CD8-positive, alpha-beta memory T cell (primary cell): ENCODE measurements at regions not wholly inside any gene's neighbourhood (a gene's known extent, or its start where the extent isn't known, plus 50 kb on each side); places are given as distances from the start of the nearest gene placed in this dataset.
"Not testable (repeated sequence)": the region's sequence is repeated elsewhere in the genome, so short reads cannot be mapped to it uniquely, and the experiment has no call there.

Experiments used
- CTCF ChIA-PET: fragments of 350-600 bp; sonication (Branson Sonifier 250); formaldehyde crosslinking; loops from one replicate; lab custom pipeline; 2021; ENCODE audit warnings: antibody characterized with exemption; lab: Charles Lee
- POLR2A ChIA-PET: fragments of 350-600 bp; sonication (Branson Sonifier 250); formaldehyde crosslinking; loops from one replicate; lab custom pipeline; 2021; ENCODE audit warnings: antibody characterized with exemption; lab: Charles Lee
- DNase-seq, 5 donors: peaks; one replicate each; pipeline versions ENCODE4 v3.0.0 to v3.0.0-alpha.2; 2020 to 2022; ENCODE audit warnings: mixed read lengths in 1 of 5
- H3K27ac ChIP-seq: one replicate; pipeline ENCODE4 v1.7.0; 2013; ENCODE audit warnings: low read depth, mild to moderate bottlenecking, low read length, moderate library complexity
- H3K27me3 ChIP-seq: 2 replicates; pipeline ENCODE4 v1.7.0; 2013; ENCODE audit warnings: low read length, mild to moderate bottlenecking; ENCODE audit not compliant: insufficient read depth, poor library complexity, severe bottlenecking
- H3K36me3 ChIP-seq: 2 replicates; pipeline ENCODE4 v1.7.0; 2013; ENCODE audit warnings: mild to moderate bottlenecking, low read length, moderate library complexity; ENCODE audit not compliant: insufficient read depth
- H3K4me1 ChIP-seq: 2 replicates; pipeline ENCODE4 v1.7.0; 2013; ENCODE audit warnings: mild to moderate bottlenecking, low read length, moderate library complexity; ENCODE audit not compliant: insufficient read depth
- H3K4me3 ChIP-seq: 2 replicates; pipeline ENCODE4 v1.7.0; 2013; ENCODE audit warnings: mild to moderate bottlenecking, low read length
- H3K9me3 ChIP-seq: 2 replicates; pipeline ENCODE4 v1.7.0; 2013; ENCODE audit warnings: mild to moderate bottlenecking, low read length
- H3K27ac Mint-ChIP-seq, 8 donors: one replicate each; pipeline ENCODE4 v1.8.0; 2020 to 2021; ENCODE audit warnings: mixed read lengths in 8 of 8, mild to moderate bottlenecking in 6 of 8, inconsistent platforms in 3 of 8, moderate library complexity in 3 of 8
- H3K27me3 Mint-ChIP-seq, 2 donors: one replicate each; pipeline ENCODE4 v1.8.0; 2020 to 2021; ENCODE audit warnings: mixed read lengths in 2 of 2, mild to moderate bottlenecking in 1 of 2, moderate library complexity in 1 of 2
- H3K36me3 Mint-ChIP-seq, 3 donors: one replicate each; pipeline ENCODE4 v1.8.0; 2020 to 2021; ENCODE audit warnings: mixed read lengths in 3 of 3, inconsistent platforms in 1 of 3, mild to moderate bottlenecking in 1 of 3
- H3K4me1 Mint-ChIP-seq, 3 donors: one replicate each; pipeline ENCODE4 v1.8.0; 2020 to 2021; ENCODE audit warnings: mixed read lengths in 3 of 3, inconsistent platforms in 1 of 3, mild to moderate bottlenecking in 1 of 3
- H3K4me3 Mint-ChIP-seq, 7 donors: one replicate each; pipeline ENCODE4 v1.8.0; 2020 to 2021; ENCODE audit warnings: mixed read lengths in 7 of 7, mild to moderate bottlenecking in 6 of 7, moderate library complexity in 4 of 7, inconsistent platforms in 2 of 7
- H3K9me3 Mint-ChIP-seq, 5 donors: one replicate each; pipeline ENCODE4 v1.8.0; 2020 to 2022; ENCODE audit warnings: mixed read lengths in 5 of 5, mild to moderate bottlenecking in 3 of 5, moderate library complexity in 2 of 5, inconsistent platforms in 1 of 5

DNA sequence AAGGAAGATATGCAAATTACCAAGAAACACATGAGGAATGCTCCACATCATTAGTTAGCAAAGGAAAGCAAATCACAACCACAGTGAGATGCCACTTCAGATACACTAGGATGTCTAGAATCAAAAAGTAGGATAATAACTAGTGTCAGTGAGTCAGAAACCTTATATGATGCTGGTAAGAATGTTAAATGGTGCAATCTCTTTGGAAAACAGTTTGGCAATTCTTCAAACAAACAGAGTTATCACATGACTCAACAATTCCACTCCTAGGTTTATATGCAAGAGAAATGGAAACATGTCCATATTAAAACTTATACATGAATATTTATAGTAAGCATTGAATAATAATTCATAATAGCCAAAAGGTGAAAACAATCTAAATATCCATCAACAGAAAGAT lies 220.9 kb downstream of the FOXG1 start:
- H3K36me3 ChIP-seq = no peaks in the 10 kb centered on the region
- Mint-ChIP-seq H3K27ac (no peak overlapping the region), H3K9me3 (peaks cover 1 to 43% (median 6%) of the 10 kb centered on the region in 5 donors), H3K27me3 (no peaks in the 10 kb centered on the region), H3K4me1 (no peaks in the 10 kb centered on the region), H3K4me3 (no peak overlapping the region), H3K36me3 (no peaks in the 10 kb centered on the region)
- H3K27ac ChIP-seq = no peak overlapping the region
- ChIA-PET CTCF (no interaction called here), POLR2A (no interaction called here)
- no peaks in the 10 kb centered on the region for H3K9me3 ChIP-seq
- H3K4me1 ChIP-seq = no peaks in the 10 kb centered on the region
- no peaks in the 10 kb centered on the region for H3K27me3 ChIP-seq
- no peak for DNase-seq
- H3K4me3 ChIP-seq = no peak overlapping the region

GRCh38 chr14:28997196-28997595 lies 230.6 kb downstream of the FOXG1 start:
- H3K27ac ChIP-seq, H3K27me3 ChIP-seq, H3K36me3 ChIP-seq, H3K9me3 ChIP-seq, H3K4me3 ChIP-seq, H3K4me1 Mint-ChIP-seq, H3K36me3 Mint-ChIP-seq, CTCF ChIA-PET, H3K4me1 ChIP-seq, POLR2A ChIA-PET, H3K27me3 Mint-ChIP-seq, H3K27ac Mint-ChIP-seq, DNase-seq, H3K4me3 Mint-ChIP-seq: not testable (repeated sequence)
- H3K9me3 Mint-ChIP-seq = peaks cover 6 to 23% (median 13%) of the 10 kb centered on the region in 5 donors

DNA sequence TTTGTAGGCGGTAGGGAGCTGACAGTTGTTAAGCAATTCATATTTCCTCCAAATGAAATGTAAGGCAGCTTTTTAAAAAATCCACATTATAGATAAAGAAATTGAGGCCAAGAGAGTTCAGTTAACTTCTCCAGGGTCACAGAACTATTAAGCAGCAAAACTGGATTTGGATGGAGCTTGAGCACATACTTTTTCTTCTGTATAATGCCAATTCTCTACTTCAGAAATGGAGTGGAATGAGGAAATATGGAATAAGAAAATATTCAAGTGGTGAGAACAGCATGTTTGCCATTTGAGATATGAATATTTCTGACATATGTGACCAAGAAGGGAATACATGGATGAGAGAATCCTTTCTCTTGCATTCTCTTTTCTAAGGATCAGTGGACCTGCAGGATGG lies 233.1 kb downstream of the FOXG1 start:
- H3K4me3 ChIP-seq = no peak overlapping the region
- H3K4me3 Mint-ChIP-seq = no peak overlapping the region
- ChIA-PET CTCF (no interaction called here), POLR2A (no interaction called here)
- no peaks in the 10 kb centered on the region for H3K9me3 ChIP-seq
- H3K27ac ChIP-seq = no peak overlapping the region
- no peaks in the 10 kb centered on the region for H3K4me1 ChIP-seq
- no peaks in the 10 kb centered on the region for H3K27me3 ChIP-seq
- H3K4me1 Mint-ChIP-seq = no peaks in the 10 kb centered on the region
- H3K36me3 ChIP-seq = no peaks in the 10 kb centered on the region
- H3K27me3 Mint-ChIP-seq = no peaks in the 10 kb centered on the region
- no peak for DNase-seq
- H3K36me3 Mint-ChIP-seq = no peaks in the 10 kb centered on the region
- no peak overlapping the region for H3K27ac Mint-ChIP-seq
- peaks cover 6 to 21% (median 20%) of the 10 kb centered on the region in 5 donors for H3K9me3 Mint-ChIP-seq

- no peaks in the 10 kb centered on the region for H3K27me3 Mint-ChIP-seq
- ChIA-PET CTCF (no interaction called here), POLR2A (no interaction called here)
- H3K27ac Mint-ChIP-seq = no peak overlapping the region
- no peaks in the 10 kb centered on the region for H3K36me3 Mint-ChIP-seq
- H3K9me3 Mint-ChIP-seq = peaks cover 0 to 17% (median 13%) of the 10 kb centered on the region in 5 donors
- Histone ChIP-seq H3K27ac (no peak overlapping the region), H3K36me3 (no peaks in the 10 kb centered on the region), H3K9me3 (no peaks in the 10 kb centered on the region), H3K4me1 (no peaks in the 10 kb centered on the region), H3K27me3 (no peaks in the 10 kb centered on the region), H3K4me3 (no peak overlapping the region)
- no peak overlapping the region for H3K4me3 Mint-ChIP-seq
- no peak for DNase-seq
- no peaks in the 10 kb centered on the region for H3K4me1 Mint-ChIP-seq
Measured at GRCh38 chr14:29005647-29006046, 239.1 kb downstream of the FOXG1 start.

DNA sequence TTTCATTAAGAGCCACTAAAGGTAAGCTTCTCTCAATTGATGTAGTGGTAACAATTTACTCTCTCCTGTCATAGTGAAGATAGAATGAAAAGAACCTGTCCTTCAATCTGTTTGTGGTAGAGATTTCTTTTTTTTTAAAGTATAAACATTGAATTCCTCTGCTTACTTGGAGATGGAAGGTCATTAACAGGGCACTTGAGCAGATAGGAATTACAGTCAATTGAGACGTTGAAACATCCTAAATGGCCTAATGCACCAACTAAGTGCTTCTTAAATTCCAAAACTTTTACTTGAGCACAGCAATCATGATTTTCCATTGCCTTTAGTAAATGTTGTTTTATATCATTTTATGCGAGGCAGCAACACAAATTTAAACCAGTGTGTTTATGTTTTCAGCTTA lies 241.4 kb downstream of the FOXG1 start:
- Mint-ChIP-seq H3K36me3 (no peaks in the 10 kb centered on the region), H3K4me1 (no peaks in the 10 kb centered on the region), H3K27ac (no peak overlapping the region), H3K27me3 (no peaks in the 10 kb centered on the region), H3K9me3 (peaks cover 2 to 25% (median 15%) of the 10 kb centered on the region in 5 donors), H3K4me3 (no peak overlapping the region)
- H3K27me3 ChIP-seq = no peaks in the 10 kb centered on the region
- no peak for DNase-seq
- no peaks in the 10 kb centered on the region for H3K9me3 ChIP-seq
- H3K4me3 ChIP-seq = no peak overlapping the region
- ChIA-PET CTCF (no interaction called here), POLR2A (no interaction called here)
- H3K4me1 ChIP-seq = no peaks in the 10 kb centered on the region
- H3K27ac ChIP-seq = no peak overlapping the region
- H3K36me3 ChIP-seq = no peaks in the 10 kb centered on the region

- H3K27me3 ChIP-seq = no peaks in the 10 kb centered on the region
- no peaks in the 10 kb centered on the region for H3K36me3 Mint-ChIP-seq
- no peaks in the 10 kb centered on the region for H3K9me3 ChIP-seq
- no peaks in the 10 kb centered on the region for H3K4me1 ChIP-seq
- no peak overlapping the region for H3K4me3 ChIP-seq
- H3K9me3 Mint-ChIP-seq = peaks cover 0 to 39% (median 8%) of the 10 kb centered on the region in 5 donors
- no peaks in the 10 kb centered on the region for H3K4me1 Mint-ChIP-seq
- no peak overlapping the region for H3K4me3 Mint-ChIP-seq
- ChIA-PET POLR2A (no interaction called here), CTCF (no interaction called here)
- no peak for DNase-seq
- H3K27ac Mint-ChIP-seq = no peak overlapping the region
- H3K27ac ChIP-seq = no peak overlapping the region
- H3K36me3 ChIP-seq = no peaks in the 10 kb centered on the region
- no peaks in the 10 kb centered on the region for H3K27me3 Mint-ChIP-seq
Measured at GRCh38 chr14:29016050-29016900, 249.7 kb downstream of the FOXG1 start.

DNA sequence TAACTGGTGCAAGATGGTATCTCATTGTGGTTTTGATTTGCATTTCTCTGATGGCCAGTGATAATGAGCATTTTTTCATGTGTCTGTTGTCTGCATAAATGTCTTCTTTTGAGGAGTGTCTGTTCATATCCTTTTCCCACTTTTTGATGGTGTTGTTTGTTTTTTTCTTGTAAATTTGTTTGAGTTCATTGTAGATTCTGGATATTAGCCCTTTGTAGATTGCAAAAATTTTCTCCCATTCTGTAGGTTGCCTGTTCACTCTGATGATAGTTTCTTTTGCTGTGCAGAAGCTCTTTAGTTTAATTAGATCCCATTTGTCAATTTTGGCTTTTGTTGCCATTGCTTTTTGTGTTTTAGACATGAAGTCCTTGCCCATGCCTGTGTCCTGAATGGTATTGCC lies 256.9 kb downstream of the FOXG1 start:
- H3K4me3 ChIP-seq, H3K36me3 ChIP-seq, H3K4me1 ChIP-seq, H3K27me3 ChIP-seq, H3K27ac ChIP-seq, H3K4me3 Mint-ChIP-seq, POLR2A ChIA-PET, CTCF ChIA-PET, H3K4me1 Mint-ChIP-seq, H3K27ac Mint-ChIP-seq, H3K9me3 ChIP-seq, DNase-seq, H3K27me3 Mint-ChIP-seq, H3K36me3 Mint-ChIP-seq: not testable (repeated sequence)
- peaks cover 18 to 36% (median 26%) of the 10 kb centered on the region in 5 donors for H3K9me3 Mint-ChIP-seq

- H3K4me1 Mint-ChIP-seq, H3K27ac Mint-ChIP-seq, H3K27me3 Mint-ChIP-seq, H3K4me3 ChIP-seq, H3K36me3 ChIP-seq, DNase-seq, H3K4me1 ChIP-seq, H3K4me3 Mint-ChIP-seq, CTCF ChIA-PET, H3K36me3 Mint-ChIP-seq, POLR2A ChIA-PET, H3K27ac ChIP-seq, H3K27me3 ChIP-seq, H3K9me3 ChIP-seq: not testable (repeated sequence)
- H3K9me3 Mint-ChIP-seq = peaks cover 14 to 36% (median 25%) of the 10 kb centered on the region in 5 donors
Measured at GRCh38 chr14:29027441-29027840, 260.9 kb downstream of the FOXG1 start.
